Type B pancreatic cell (in vitro differentiated cells): ENCODE measurements at regions not wholly inside any gene's neighbourhood (a gene's known extent, or its start where the extent isn't known, plus 50 kb on each side); places are given as distances from the start of the nearest gene placed in this dataset.
A peak's percentile ranks its signal among the peaks of the same experiment; 100 is the strongest.

ENCODE experiments used
- DNase-seq: peaks from one replicate; pipeline ENCODE4 v3.0.0; 2021; ENCODE audit warnings: mixed read lengths; ENCODE audit not compliant: unreplicated experiment; ENCODE audit errors: extremely low spot score
- H3K27ac Mint-ChIP-seq: 2 replicates; pipeline ENCODE4 v1.8.0; 2021; ENCODE audit warnings: mild to moderate bottlenecking, mixed read lengths
- H3K27me3 Mint-ChIP-seq: 2 replicates; pipeline ENCODE4 v1.8.0; 2021; ENCODE audit warnings: mixed read lengths
- H3K36me3 Mint-ChIP-seq: 2 replicates; pipeline ENCODE4 v1.8.0; 2021; ENCODE audit warnings: mixed read lengths
- H3K4me1 Mint-ChIP-seq: one replicate; pipeline ENCODE4 v1.8.0; 2021; ENCODE audit warnings: mixed read lengths; ENCODE audit not compliant: unreplicated experiment
- H3K4me3 Mint-ChIP-seq: 2 replicates; pipeline ENCODE4 v1.8.0; 2021; ENCODE audit warnings: mild to moderate bottlenecking, mixed read lengths
- H3K9me3 Mint-ChIP-seq: 2 replicates; pipeline ENCODE4 v1.8.0; 2021; ENCODE audit warnings: mixed read lengths
- CTCF ChIP-seq: fragments of 200-600 bp; sonication (generic); conservative IDR thresholded peaks from 2 replicates; pipeline ENCODE4 v1.5.0; 2021; ENCODE audit warnings: antibody characterized with exemption, mild to moderate bottlenecking

GRCh38 chr1:195584870-195585624, 1023.2 kb downstream of the KCNT2 start:
- Mint-ChIP-seq H3K27me3 (no peaks in the 10 kb centered on the region), H3K36me3 (no peaks in the 10 kb centered on the region), H3K4me3 (no peak overlapping the region), H3K9me3 (peaks cover 18% of the 10 kb centered on the region), H3K27ac (no peak overlapping the region), H3K4me1 (no peaks in the 10 kb centered on the region)
- no peak for DNase-seq
- TF ChIP-seq CTCF = no peak

GRCh38 chr1:195580988-195581387, 1027.3 kb downstream of the KCNT2 start:
- Mint-ChIP-seq H3K27ac (no peak overlapping the region), H3K9me3 (peaks cover 10% of the 10 kb centered on the region), H3K36me3 (no peaks in the 10 kb centered on the region), H3K4me1 (no peaks in the 10 kb centered on the region), H3K4me3 (no peak overlapping the region), H3K27me3 (no peaks in the 10 kb centered on the region)
- DNase-seq = no peak
- TF ChIP-seq CTCF = peak; percentile 72

- no peaks in the 10 kb centered on the region for H3K27me3 Mint-ChIP-seq
- H3K27ac Mint-ChIP-seq = no peak overlapping the region
- no peak for DNase-seq
- no peaks in the 10 kb centered on the region for H3K4me1 Mint-ChIP-seq
- no peak overlapping the region for H3K4me3 Mint-ChIP-seq
- TF ChIP-seq CTCF = no peak
- no peaks in the 10 kb centered on the region for H3K36me3 Mint-ChIP-seq
- H3K9me3 Mint-ChIP-seq = peaks cover 5% of the 10 kb centered on the region
These were observed 1030.5 kb downstream of the KCNT2 start for GRCh38 chr1:195577748-195578147.

- H3K4me1 Mint-ChIP-seq = no peaks in the 10 kb centered on the region
- no peaks in the 10 kb centered on the region for H3K36me3 Mint-ChIP-seq
- TF ChIP-seq CTCF = no peak
- no peak for DNase-seq
- H3K27ac Mint-ChIP-seq = no peak overlapping the region
- no peaks in the 10 kb centered on the region for H3K27me3 Mint-ChIP-seq
- peaks cover 5% of the 10 kb centered on the region for H3K9me3 Mint-ChIP-seq
- no peak overlapping the region for H3K4me3 Mint-ChIP-seq
These were observed 1031.6 kb downstream of the KCNT2 start for GRCh38 chr1:195576641-195577040.

- Mint-ChIP-seq H3K9me3 (no peaks in the 10 kb centered on the region), H3K27me3 (no peaks in the 10 kb centered on the region), H3K27ac (no peak overlapping the region), H3K36me3 (no peaks in the 10 kb centered on the region), H3K4me1 (no peaks in the 10 kb centered on the region), H3K4me3 (no peak overlapping the region)
- DNase-seq = no peak
- no peak for TF ChIP-seq CTCF
These were observed 1033.7 kb downstream of the KCNT2 start for GRCh38 chr1:195574511-195574910.
